Fibroblast of lung (primary cell): ENCODE measurements at regions not wholly inside any gene's neighbourhood (a gene's known extent, or its start where the extent isn't known, plus 50 kb on each side); places are given as distances from the start of the nearest gene placed in this dataset.

Source experiments
- EZH2 ChIP-seq: IDR thresholded peaks from 2 replicates; pipeline ENCODE4 v1.5.1; 2012; ENCODE audit warnings: low read length, control low read depth, mild to moderate bottlenecking; ENCODE audit errors: missing control alignments
- TF ChIP-seq, protein P1 (sequence below), 2 donors: IDR thresholded peaks in 1 of 2; conservative IDR thresholded peaks in 1 of 2; 1 replicate in 1 of 2; 2 replicates in 1 of 2; pipeline ENCODE4 v1.5.1; 2011 to 2012; ENCODE audit warnings: low read length in 2 of 2, control low read depth in 1 of 2, inconsistent platforms in 1 of 2, low read depth in 1 of 2, mild to moderate bottlenecking in 1 of 2

- TF ChIP-seq, protein P1, sequence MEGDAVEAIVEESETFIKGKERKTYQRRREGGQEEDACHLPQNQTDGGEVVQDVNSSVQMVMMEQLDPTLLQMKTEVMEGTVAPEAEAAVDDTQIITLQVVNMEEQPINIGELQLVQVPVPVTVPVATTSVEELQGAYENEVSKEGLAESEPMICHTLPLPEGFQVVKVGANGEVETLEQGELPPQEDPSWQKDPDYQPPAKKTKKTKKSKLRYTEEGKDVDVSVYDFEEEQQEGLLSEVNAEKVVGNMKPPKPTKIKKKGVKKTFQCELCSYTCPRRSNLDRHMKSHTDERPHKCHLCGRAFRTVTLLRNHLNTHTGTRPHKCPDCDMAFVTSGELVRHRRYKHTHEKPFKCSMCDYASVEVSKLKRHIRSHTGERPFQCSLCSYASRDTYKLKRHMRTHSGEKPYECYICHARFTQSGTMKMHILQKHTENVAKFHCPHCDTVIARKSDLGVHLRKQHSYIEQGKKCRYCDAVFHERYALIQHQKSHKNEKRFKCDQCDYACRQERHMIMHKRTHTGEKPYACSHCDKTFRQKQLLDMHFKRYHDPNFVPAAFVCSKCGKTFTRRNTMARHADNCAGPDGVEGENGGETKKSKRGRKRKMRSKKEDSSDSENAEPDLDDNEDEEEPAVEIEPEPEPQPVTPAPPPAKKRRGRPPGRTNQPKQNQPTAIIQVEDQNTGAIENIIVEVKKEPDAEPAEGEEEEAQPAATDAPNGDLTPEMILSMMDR (conservative IDR thresholded peaks at IDR 0.05 in 1 of 2, IDR thresholded peaks at IDR 0.05 in 1 of 2; ENCODE audit: low read depth in 1 of 2, low read length in 2 of 2), result no peak
- no peak for TF ChIP-seq EZH2
Measured at GRCh38 chr2:154518872-154519271, 179.6 kb upstream of the KCNJ3 start.
